GM23338 (cell line): ENCODE measurements at regions not wholly inside any gene's neighbourhood (a gene's known extent, or its start where the extent isn't known, plus 50 kb on each side); places are given as distances from the start of the nearest gene placed in this dataset.
"Not testable (repeated sequence)": the region's sequence is repeated elsewhere in the genome, so short reads cannot be mapped to it uniquely, and the experiment has no call there.

Experiments
- ATAC-seq: fragments of 200-7000 bp; cut with Tn5 transposase; 3 replicates; pipeline ENCODE4 v1.9.1; 2020
- DNase-seq: peaks from one replicate; pipeline ENCODE4 v3.0.0-alpha.2; 2015; ENCODE audit warnings: low spot score
- H2AFZ ChIP-seq: fragments of 200-600 bp; sonication (generic); 2 replicates; pipeline ENCODE4 v1.8.0; 2016; ENCODE audit warnings: antibody characterized with exemption, mild to moderate bottlenecking, moderate library complexity
- H3F3A ChIP-seq: fragments of 200-600 bp; sonication (generic); replicated peaks from 2 replicates; pipeline ENCODE4 v1.8.0; 2017; ENCODE audit warnings: antibody characterized with exemption, mixed run types, low read depth
- H3K27ac ChIP-seq: fragments of 200-600 bp; sonication (generic); 2 replicates; pipeline ENCODE4 v1.6.1; 2016; ENCODE audit warnings: low read depth
- H3K27me3 ChIP-seq: fragments of 200-600 bp; sonication (generic); 2 replicates; pipeline ENCODE4 v1.8.0; 2016; ENCODE audit warnings: mild to moderate bottlenecking, mixed run types, moderate library complexity; ENCODE audit not compliant: insufficient read depth
- H3K36me3 ChIP-seq: fragments of 200-600 bp; sonication (generic); 2 replicates; pipeline ENCODE4 v1.8.0; 2016; ENCODE audit warnings: mild to moderate bottlenecking; ENCODE audit not compliant: insufficient read depth
- H3K4me1 ChIP-seq: fragments of 200-600 bp; sonication (generic); 2 replicates; pipeline ENCODE4 v1.8.0; 2016; ENCODE audit warnings: mild to moderate bottlenecking, moderate library complexity; ENCODE audit not compliant: insufficient read depth
- H3K4me2 ChIP-seq: fragments of 200-600 bp; sonication (generic); 2 replicates; pipeline ENCODE4 v1.7.1; 2017; ENCODE audit warnings: mixed run types
- H3K4me3 ChIP-seq: fragments of 200-600 bp; sonication (generic); 2 replicates; pipeline ENCODE4 v1.6.1; 2016; ENCODE audit warnings: mixed run types
- H3K79me2 ChIP-seq: fragments of 200-600 bp; sonication (generic); replicated peaks from 2 replicates; pipeline ENCODE4 v1.8.0; 2017; ENCODE audit warnings: mild to moderate bottlenecking; ENCODE audit not compliant: insufficient read depth
- H3K9me2 ChIP-seq: fragments of 200-600 bp; sonication (generic); 2 replicates; pipeline ENCODE4 v1.8.0; 2017; ENCODE audit not compliant: insufficient read depth
- H4K20me1 ChIP-seq: fragments of 200-600 bp; sonication (generic); replicated peaks from 2 replicates; pipeline ENCODE4 v1.8.0; 2017; ENCODE audit warnings: mild to moderate bottlenecking; ENCODE audit not compliant: insufficient read depth
- H3K27ac Mint-ChIP-seq: 2 replicates; pipeline ENCODE4 v1.8.0; 2020; ENCODE audit warnings: inconsistent platforms, mild to moderate bottlenecking, moderate library complexity, mixed read lengths
- H3K27me3 Mint-ChIP-seq: 3 replicates; pipeline ENCODE4 v1.8.0; 2022; ENCODE audit warnings: low read depth, mild to moderate bottlenecking, moderate library complexity, mixed read lengths, inconsistent platforms; ENCODE audit not compliant: insufficient read depth, poor library complexity
- H3K36me3 Mint-ChIP-seq: 3 replicates; pipeline ENCODE4 v1.8.0; 2021; ENCODE audit warnings: low read depth, mild to moderate bottlenecking, inconsistent platforms, moderate library complexity, mixed read lengths
- H3K4me1 Mint-ChIP-seq: 3 replicates; pipeline ENCODE4 v1.8.0; 2020; ENCODE audit warnings: mild to moderate bottlenecking, inconsistent platforms, mixed read lengths
- H3K4me3 Mint-ChIP-seq: 3 replicates; pipeline ENCODE4 v1.8.0; 2021; ENCODE audit warnings: moderate library complexity, mild to moderate bottlenecking, inconsistent platforms, mixed read lengths
- H3K9me3 Mint-ChIP-seq: 3 replicates; pipeline ENCODE4 v1.8.0; 2020; ENCODE audit warnings: moderate library complexity, mild to moderate bottlenecking, inconsistent platforms, mixed read lengths

DNA sequence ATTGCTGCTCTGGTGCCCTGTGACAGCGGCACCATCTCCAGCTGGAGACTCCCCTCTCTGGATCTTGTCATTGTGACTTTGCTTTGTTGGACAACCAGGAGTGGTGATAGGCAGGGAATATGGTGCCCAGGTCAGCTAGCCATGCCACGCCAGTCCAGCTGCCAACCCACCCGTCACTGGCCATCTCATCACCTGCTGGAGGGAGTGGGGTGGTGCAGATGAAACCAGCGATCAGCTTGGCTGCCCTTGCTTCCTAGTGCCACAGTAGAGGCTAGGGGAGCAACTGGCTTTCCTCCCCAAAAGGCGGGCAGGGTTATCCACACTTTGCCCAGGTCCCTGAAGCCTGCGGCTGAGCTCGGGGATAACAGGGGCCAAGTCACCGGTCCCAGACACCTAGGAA, 129.6 kb downstream of the POTEM start:
- Mint-ChIP-seq H3K9me3 (peaks cover 38% of the 10 kb centered on the region), H3K36me3 (peaks cover 12% of the 10 kb centered on the region)
- H3K79me2 ChIP-seq, H3F3A ChIP-seq, H3K27ac ChIP-seq, H3K4me3 Mint-ChIP-seq, H3K4me1 ChIP-seq, H3K4me3 ChIP-seq, H3K4me2 ChIP-seq, DNase-seq, H3K27ac Mint-ChIP-seq, H3K27me3 ChIP-seq, H3K9me2 ChIP-seq, H3K4me1 Mint-ChIP-seq, H2AFZ ChIP-seq, H3K27me3 Mint-ChIP-seq, H4K20me1 ChIP-seq, ATAC-seq, H3K36me3 ChIP-seq: not testable (repeated sequence)

- H3K4me2 ChIP-seq, H3F3A ChIP-seq, H3K4me3 ChIP-seq, H3K4me1 Mint-ChIP-seq, H3K27ac ChIP-seq, H3K36me3 ChIP-seq, ATAC-seq, H3K4me3 Mint-ChIP-seq, H4K20me1 ChIP-seq, H3K9me2 ChIP-seq, H3K27ac Mint-ChIP-seq, H2AFZ ChIP-seq, H3K79me2 ChIP-seq, H3K27me3 Mint-ChIP-seq, DNase-seq, H3K27me3 ChIP-seq, H3K4me1 ChIP-seq: not testable (repeated sequence)
- peaks cover 40% of the 10 kb centered on the region for H3K9me3 Mint-ChIP-seq
- H3K36me3 Mint-ChIP-seq, result peaks cover 12% of the 10 kb centered on the region
Measured at GRCh38 chr14:19097306-19097705, 130.1 kb downstream of the POTEM start.

- not testable (repeated sequence) for DNase-seq, H3K4me2 ChIP-seq, H3K27me3 Mint-ChIP-seq, H3K36me3 ChIP-seq, H3K9me2 ChIP-seq, H3K27me3 ChIP-seq, H3K4me1 Mint-ChIP-seq, H3F3A ChIP-seq, H2AFZ ChIP-seq, H3K4me3 ChIP-seq, H3K27ac Mint-ChIP-seq, H4K20me1 ChIP-seq, H3K27ac ChIP-seq, ATAC-seq, H3K4me3 Mint-ChIP-seq, H3K4me1 ChIP-seq, H3K79me2 ChIP-seq
- H3K36me3 Mint-ChIP-seq, result peaks cover 12% of the 10 kb centered on the region
- peaks cover 43% of the 10 kb centered on the region for H3K9me3 Mint-ChIP-seq
Measured at GRCh38 chr14:19097750-19098149, 130.5 kb downstream of the POTEM start.

DNA sequence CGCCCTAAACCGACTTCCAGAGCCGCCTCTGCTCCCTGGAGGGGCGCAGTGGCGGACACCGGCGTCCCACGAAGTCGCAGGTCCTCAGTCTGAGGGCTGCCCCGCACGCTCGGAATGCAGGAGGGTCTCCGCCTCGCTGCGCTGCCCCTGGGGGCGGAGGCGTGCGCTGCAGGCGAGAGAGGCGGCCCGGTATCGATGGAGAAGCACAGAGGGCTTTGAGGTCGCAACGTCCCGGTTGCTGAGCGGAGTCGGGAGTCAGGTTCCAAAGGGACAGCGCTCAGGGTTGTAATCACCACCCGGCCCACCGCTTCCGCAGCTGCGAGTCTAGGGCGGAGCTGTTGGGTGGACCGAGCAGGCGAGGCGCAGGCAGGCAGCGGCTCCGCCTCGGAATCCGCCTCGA, 131.0 kb downstream of the POTEM start:
- H3K9me3 Mint-ChIP-seq, result peaks cover 43% of the 10 kb centered on the region
- H3K27me3 Mint-ChIP-seq, ATAC-seq: not testable (repeated sequence)

GRCh38 chr14:19098732-19099131, 131.5 kb downstream of the POTEM start:
- not testable (repeated sequence) for H4K20me1 ChIP-seq, DNase-seq, H3K27me3 ChIP-seq, H2AFZ ChIP-seq, H3K4me2 ChIP-seq, H3K4me3 Mint-ChIP-seq, H3K9me2 ChIP-seq, H3K36me3 ChIP-seq, H3K27me3 Mint-ChIP-seq, ATAC-seq, H3F3A ChIP-seq, H3K27ac ChIP-seq, H3K79me2 ChIP-seq, H3K4me1 ChIP-seq, H3K27ac Mint-ChIP-seq, H3K4me1 Mint-ChIP-seq, H3K4me3 ChIP-seq
- H3K36me3 Mint-ChIP-seq, result peaks cover 12% of the 10 kb centered on the region
- peaks cover 43% of the 10 kb centered on the region for H3K9me3 Mint-ChIP-seq

More for the DNA sequence above, 131.0 kb downstream of the POTEM start:
- H3K4me1 Mint-ChIP-seq, H3K27me3 ChIP-seq, H3K4me3 ChIP-seq, H3K4me3 Mint-ChIP-seq, H3K4me1 ChIP-seq, H2AFZ ChIP-seq, H3K36me3 ChIP-seq, DNase-seq, H3K27ac Mint-ChIP-seq, H3K79me2 ChIP-seq, H3K27ac ChIP-seq, H3F3A ChIP-seq, H3K4me2 ChIP-seq, H3K9me2 ChIP-seq, H4K20me1 ChIP-seq: not testable (repeated sequence)
- peaks cover 12% of the 10 kb centered on the region for H3K36me3 Mint-ChIP-seq

DNA sequence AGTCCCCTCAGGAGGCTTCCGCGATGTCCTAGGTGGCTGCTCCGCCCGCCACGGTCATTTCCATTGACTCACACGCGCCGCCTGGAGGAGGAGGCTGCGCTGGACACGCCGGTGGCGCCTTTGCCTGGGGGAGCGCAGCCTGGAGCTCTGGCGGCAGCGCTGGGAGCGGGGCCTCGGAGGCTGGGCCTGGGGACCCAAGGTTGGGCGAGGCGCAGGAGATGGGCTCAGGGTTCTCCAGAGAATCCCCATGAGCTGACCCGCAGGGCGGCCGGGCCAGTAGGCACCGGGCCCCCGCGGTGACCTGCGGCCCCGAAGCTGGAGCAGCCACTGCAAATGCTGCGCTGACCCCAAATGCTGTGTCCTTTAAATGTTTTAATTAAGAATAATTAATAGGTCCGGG, 132.1 kb downstream of the POTEM start:
- H3K4me1 Mint-ChIP-seq, H3K27me3 ChIP-seq, H3K27ac ChIP-seq, H3K4me3 ChIP-seq, DNase-seq, H3K4me3 Mint-ChIP-seq, H4K20me1 ChIP-seq, ATAC-seq, H3K9me2 ChIP-seq, H2AFZ ChIP-seq, H3K27ac Mint-ChIP-seq, H3K36me3 ChIP-seq, H3K4me1 ChIP-seq, H3K4me2 ChIP-seq, H3K27me3 Mint-ChIP-seq, H3F3A ChIP-seq, H3K79me2 ChIP-seq: not testable (repeated sequence)
- peaks cover 12% of the 10 kb centered on the region for H3K36me3 Mint-ChIP-seq
- peaks cover 43% of the 10 kb centered on the region for H3K9me3 Mint-ChIP-seq

GRCh38 chr14:19099939-19100338, 132.7 kb downstream of the POTEM start:
- not testable (repeated sequence) for H3K27ac ChIP-seq, H3K4me1 Mint-ChIP-seq, H3K4me1 ChIP-seq, H3K4me3 ChIP-seq, H3K27ac Mint-ChIP-seq, H3K27me3 ChIP-seq, H4K20me1 ChIP-seq, H2AFZ ChIP-seq, H3K36me3 ChIP-seq, H3K9me2 ChIP-seq, H3K4me3 Mint-ChIP-seq, ATAC-seq, H3K27me3 Mint-ChIP-seq, DNase-seq, H3K79me2 ChIP-seq, H3F3A ChIP-seq, H3K4me2 ChIP-seq
- H3K36me3 Mint-ChIP-seq, result peaks cover 12% of the 10 kb centered on the region
- H3K9me3 Mint-ChIP-seq, result peaks cover 37% of the 10 kb centered on the region
